ENCODE measurements at regions not wholly inside any gene's neighbourhood (a gene's known extent, or its start where the extent isn't known, plus 50 kb on each side); places are given as distances from the start of the nearest gene placed in this dataset.

DNA sequence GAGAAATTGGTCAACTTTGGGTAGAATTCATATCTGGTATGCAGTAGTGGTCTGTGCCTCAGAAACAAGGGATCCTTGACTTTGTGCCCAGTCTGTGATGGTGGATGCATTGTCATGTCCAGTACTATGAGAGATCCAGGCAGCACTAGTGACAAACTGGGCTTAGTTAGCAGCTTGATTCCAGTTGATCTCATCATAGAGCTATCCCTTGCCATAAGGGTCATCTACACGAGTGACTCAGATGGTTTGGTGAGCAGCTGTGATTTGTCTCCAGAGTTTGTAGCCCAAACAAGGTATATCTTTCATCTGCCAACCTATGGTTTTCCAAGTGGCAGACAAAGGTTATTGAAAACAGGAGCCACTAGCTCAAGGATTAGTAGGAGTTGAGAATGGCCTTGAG, 298.8 kb downstream of the GBA3 start:
- Histone ChIP-seq H3K4me3 (ENCODE audit: low read length) (no peak overlapping the region), H3K4me1 (ENCODE audit: control insufficient read depth, low read length) (no peaks in the 10 kb centered on the region), H3F3A (ENCODE audit: control insufficient read depth, insufficient read depth) (no peaks in the 10 kb centered on the region), H4K20me1 (ENCODE audit: control insufficient read depth, insufficient read depth, low read depth, low read length) (no peaks in the 10 kb centered on the region), H3K36me3 (ENCODE audit: control insufficient read depth, low read length) (no peaks in the 10 kb centered on the region), H3K79me2 (ENCODE audit: control insufficient read depth, low read length) (no peaks in the 10 kb centered on the region), H3K9me2 (replicated peaks; ENCODE audit: control insufficient read depth, low read length) (no peaks in the 10 kb centered on the region), H3K27me3 (ENCODE audit: control insufficient read depth, low read length) (no peaks in the 10 kb centered on the region), H3K4me2 (ENCODE audit: low read length) (no peak overlapping the region), H3K27ac (ENCODE audit: low read depth, low read length) (no peak overlapping the region), H3K9me3 (ENCODE audit: control insufficient read depth, insufficient read depth, low read length) (no peaks in the 10 kb centered on the region)
- TF ChIP-seq EZH2phosphoT487 (IDR thresholded peaks at IDR 0.05; ENCODE audit: borderline replicate concordance, low read length): no peak
- TF ChIP-seq, protein P1, sequence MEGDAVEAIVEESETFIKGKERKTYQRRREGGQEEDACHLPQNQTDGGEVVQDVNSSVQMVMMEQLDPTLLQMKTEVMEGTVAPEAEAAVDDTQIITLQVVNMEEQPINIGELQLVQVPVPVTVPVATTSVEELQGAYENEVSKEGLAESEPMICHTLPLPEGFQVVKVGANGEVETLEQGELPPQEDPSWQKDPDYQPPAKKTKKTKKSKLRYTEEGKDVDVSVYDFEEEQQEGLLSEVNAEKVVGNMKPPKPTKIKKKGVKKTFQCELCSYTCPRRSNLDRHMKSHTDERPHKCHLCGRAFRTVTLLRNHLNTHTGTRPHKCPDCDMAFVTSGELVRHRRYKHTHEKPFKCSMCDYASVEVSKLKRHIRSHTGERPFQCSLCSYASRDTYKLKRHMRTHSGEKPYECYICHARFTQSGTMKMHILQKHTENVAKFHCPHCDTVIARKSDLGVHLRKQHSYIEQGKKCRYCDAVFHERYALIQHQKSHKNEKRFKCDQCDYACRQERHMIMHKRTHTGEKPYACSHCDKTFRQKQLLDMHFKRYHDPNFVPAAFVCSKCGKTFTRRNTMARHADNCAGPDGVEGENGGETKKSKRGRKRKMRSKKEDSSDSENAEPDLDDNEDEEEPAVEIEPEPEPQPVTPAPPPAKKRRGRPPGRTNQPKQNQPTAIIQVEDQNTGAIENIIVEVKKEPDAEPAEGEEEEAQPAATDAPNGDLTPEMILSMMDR (IDR thresholded peaks at IDR 0.05; ENCODE audit: low read depth, low read length, poor library complexity, severe bottlenecking): no peak

DNA sequence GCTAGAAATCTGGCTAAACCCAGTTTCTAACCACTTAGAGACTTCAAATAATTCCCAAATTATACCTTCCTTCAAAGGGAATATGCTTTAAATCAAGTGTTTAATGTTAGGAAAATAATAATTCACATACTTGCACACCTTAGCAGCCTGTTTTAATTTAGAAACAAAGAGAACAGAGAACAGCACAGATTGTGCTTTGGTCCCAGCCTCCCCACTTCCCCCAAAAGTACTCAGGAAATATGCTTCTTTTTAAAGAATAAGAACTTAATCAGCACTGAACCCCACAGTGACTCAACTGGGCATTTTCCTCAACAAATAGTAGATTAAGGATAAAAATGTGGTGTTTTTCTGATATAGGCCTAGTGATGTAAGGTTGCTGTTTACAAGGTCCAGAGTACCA, 295.8 kb downstream of the GBA3 start:
- Histone ChIP-seq H3K36me3 (ENCODE audit: control insufficient read depth, low read length) (no peaks in the 10 kb centered on the region), H3K4me2 (ENCODE audit: low read length) (no peak overlapping the region), H3K9me3 (ENCODE audit: control insufficient read depth, insufficient read depth, low read length) (no peaks in the 10 kb centered on the region), H3F3A (ENCODE audit: control insufficient read depth, insufficient read depth) (no peaks in the 10 kb centered on the region), H3K27ac (ENCODE audit: low read depth, low read length) (no peak overlapping the region), H4K20me1 (ENCODE audit: control insufficient read depth, insufficient read depth, low read depth, low read length) (no peaks in the 10 kb centered on the region), H3K4me3 (ENCODE audit: low read length) (no peak overlapping the region), H3K9me2 (replicated peaks; ENCODE audit: control insufficient read depth, low read length) (no peaks in the 10 kb centered on the region), H3K4me1 (ENCODE audit: control insufficient read depth, low read length) (no peaks in the 10 kb centered on the region), H3K79me2 (ENCODE audit: control insufficient read depth, low read length) (no peaks in the 10 kb centered on the region), H3K27me3 (ENCODE audit: control insufficient read depth, low read length) (no peaks in the 10 kb centered on the region)
- no peak for TF ChIP-seq EZH2phosphoT487 (IDR thresholded peaks at IDR 0.05; ENCODE audit: borderline replicate concordance, low read length)
- TF ChIP-seq, protein P1 (IDR thresholded peaks at IDR 0.05; ENCODE audit: low read depth, low read length, poor library complexity, severe bottlenecking): no peak

DNA sequence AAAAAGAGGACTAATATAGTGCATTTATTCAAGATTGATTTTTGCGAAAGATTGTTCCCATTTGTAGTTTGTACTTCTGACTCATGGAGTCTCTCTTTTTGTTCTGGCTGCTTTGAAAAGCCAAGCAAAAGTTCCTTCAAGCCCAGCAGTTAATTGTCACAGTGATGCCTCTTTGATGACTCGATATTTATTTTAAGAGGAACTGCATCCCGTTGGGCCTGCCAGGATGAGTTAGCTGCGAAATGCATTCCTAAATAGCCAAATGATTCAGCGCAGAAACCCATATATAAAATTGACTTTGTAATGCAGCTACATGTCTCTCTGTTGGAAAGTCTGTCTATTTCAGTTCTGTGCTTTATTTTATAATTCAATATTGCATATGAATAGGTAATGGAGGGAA, 295.1 kb downstream of the GBA3 start:
- H3K9me3 ChIP-seq (ENCODE audit: control insufficient read depth, insufficient read depth, low read length): no peaks in the 10 kb centered on the region
- no peaks in the 10 kb centered on the region for H3K36me3 ChIP-seq (ENCODE audit: control insufficient read depth, low read length)
- no peaks in the 10 kb centered on the region for H3K27me3 ChIP-seq (ENCODE audit: control insufficient read depth, low read length)
- H3K4me1 ChIP-seq (ENCODE audit: control insufficient read depth, low read length): no peaks in the 10 kb centered on the region
- H3K79me2 ChIP-seq (ENCODE audit: control insufficient read depth, low read length): no peaks in the 10 kb centered on the region
- H3K4me3 ChIP-seq (ENCODE audit: low read length): no peak overlapping the region
- H3F3A ChIP-seq (ENCODE audit: control insufficient read depth, insufficient read depth): no peaks in the 10 kb centered on the region
- H3K4me2 ChIP-seq (ENCODE audit: low read length): no peak overlapping the region
- no peak overlapping the region for H3K27ac ChIP-seq (ENCODE audit: low read depth, low read length)
- TF ChIP-seq EZH2phosphoT487 (IDR thresholded peaks at IDR 0.05; ENCODE audit: borderline replicate concordance, low read length): no peak
- TF ChIP-seq, protein P1 (IDR thresholded peaks at IDR 0.05; ENCODE audit: low read depth, low read length, poor library complexity, severe bottlenecking): no peak
- H4K20me1 ChIP-seq (ENCODE audit: control insufficient read depth, insufficient read depth, low read depth, low read length): no peaks in the 10 kb centered on the region
- H3K9me2 ChIP-seq (replicated peaks; ENCODE audit: control insufficient read depth, low read length): no peaks in the 10 kb centered on the region

DNA sequence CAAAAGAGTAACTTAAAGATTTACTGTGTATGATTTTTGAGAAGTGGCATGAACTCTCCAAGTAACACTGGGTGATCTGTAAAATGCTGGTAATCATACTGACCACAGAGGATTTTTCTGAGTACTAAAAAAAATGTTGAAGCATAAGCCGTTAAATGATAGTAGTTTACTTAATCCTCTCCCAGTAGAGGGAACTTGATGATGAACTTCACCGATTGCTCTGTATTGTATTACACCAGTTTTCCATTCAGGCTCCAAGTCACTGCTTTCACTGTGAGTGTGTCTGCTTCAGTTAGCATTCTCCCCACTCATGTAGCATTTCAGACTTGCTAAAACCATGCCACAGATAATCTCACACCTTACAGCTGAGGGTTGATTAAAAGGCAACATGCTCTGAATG, 294.1 kb downstream of the GBA3 start:
- Histone ChIP-seq H3K9me3 (ENCODE audit: control insufficient read depth, insufficient read depth, low read length) (no peaks in the 10 kb centered on the region), H3K4me2 (ENCODE audit: low read length) (no peak overlapping the region), H3K27me3 (ENCODE audit: control insufficient read depth, low read length) (no peaks in the 10 kb centered on the region), H3K4me3 (ENCODE audit: low read length) (no peak overlapping the region), H3K4me1 (ENCODE audit: control insufficient read depth, low read length) (no peaks in the 10 kb centered on the region), H3K79me2 (ENCODE audit: control insufficient read depth, low read length) (no peaks in the 10 kb centered on the region), H3F3A (ENCODE audit: control insufficient read depth, insufficient read depth) (no peaks in the 10 kb centered on the region), H3K27ac (ENCODE audit: low read depth, low read length) (no peak overlapping the region), H3K36me3 (ENCODE audit: control insufficient read depth, low read length) (no peaks in the 10 kb centered on the region), H3K9me2 (replicated peaks; ENCODE audit: control insufficient read depth, low read length) (no peaks in the 10 kb centered on the region), H4K20me1 (ENCODE audit: control insufficient read depth, insufficient read depth, low read depth, low read length) (no peaks in the 10 kb centered on the region)
- TF ChIP-seq, protein P1 (IDR thresholded peaks at IDR 0.05; ENCODE audit: low read depth, low read length, poor library complexity, severe bottlenecking): no peak
- no peak for TF ChIP-seq EZH2phosphoT487 (IDR thresholded peaks at IDR 0.05; ENCODE audit: borderline replicate concordance, low read length)
